H9 (cell line): ENCODE measurements at regions not wholly inside any gene's neighbourhood (a gene's known extent, or its start where the extent isn't known, plus 50 kb on each side); places are given as distances from the start of the nearest gene placed in this dataset.

Experiments
- DNase-seq: peaks from one replicate; pipeline ENCODE4 v3.0.0-alpha.2; 2017
- H2AFZ ChIP-seq: one replicate; pipeline ENCODE4 v1.6.1; 2013; ENCODE audit warnings: mild to moderate bottlenecking, low read length, control low read depth, moderate library complexity
- H2AK5ac ChIP-seq: 2 replicates; pipeline ENCODE4 v1.6.1; 2013; ENCODE audit warnings: low read length, control low read depth, mixed read lengths; ENCODE audit not compliant: insufficient read length
- H2BK120ac ChIP-seq: one replicate; pipeline ENCODE4 v1.6.1; 2013; ENCODE audit warnings: low read depth, mild to moderate bottlenecking, low read length, control low read depth, inconsistent platforms; ENCODE audit not compliant: poor library complexity, severe bottlenecking
- H2BK12ac ChIP-seq: 2 replicates; pipeline ENCODE4 v1.6.1; 2013; ENCODE audit warnings: low read length, control low read depth, mixed read lengths, low read depth; ENCODE audit not compliant: insufficient read length
- H2BK15ac ChIP-seq: 2 replicates; pipeline ENCODE4 v1.6.1; 2013; ENCODE audit warnings: low read depth, low read length, control low read depth
- H2BK20ac ChIP-seq: one replicate; pipeline ENCODE4 v1.6.1; 2013; ENCODE audit warnings: low read depth, mild to moderate bottlenecking, low read length, control low read depth, inconsistent platforms; ENCODE audit not compliant: poor library complexity, severe bottlenecking
- H2BK5ac ChIP-seq: 2 replicates; pipeline ENCODE4 v1.6.1; 2013; ENCODE audit warnings: low read length, control low read depth, mixed read lengths; ENCODE audit not compliant: insufficient read length
- H3K14ac ChIP-seq: 2 replicates; pipeline ENCODE4 v1.6.1; 2013; ENCODE audit warnings: low read length, control low read depth; ENCODE audit not compliant: insufficient read depth
- H3K18ac ChIP-seq: 2 replicates; pipeline ENCODE4 v1.6.1; 2013; ENCODE audit warnings: low read depth, mild to moderate bottlenecking, mixed read lengths, low read length, control low read depth; ENCODE audit not compliant: insufficient read length
- H3K23ac ChIP-seq: 2 replicates; pipeline ENCODE4 v1.6.1; 2013; ENCODE audit warnings: low read length, control low read depth, mixed read lengths, low read depth; ENCODE audit not compliant: insufficient read length
- H3K23me2 ChIP-seq: 2 replicates; pipeline ENCODE4 v1.6.1; 2013; ENCODE audit warnings: low read depth, mild to moderate bottlenecking, mixed read lengths, low read length, control low read depth; ENCODE audit not compliant: insufficient read length, poor library complexity, severe bottlenecking
- H3K27ac ChIP-seq: 2 replicates; pipeline ENCODE4 v1.5.1; 2013; ENCODE audit warnings: low read length, control low read depth, mixed read lengths, low read depth; ENCODE audit not compliant: insufficient read length
- H3K27me3 ChIP-seq: 2 replicates; pipeline ENCODE4 v1.6.1; 2013; ENCODE audit warnings: low read length, control low read depth, inconsistent platforms; ENCODE audit not compliant: insufficient read depth
- H3K4ac ChIP-seq: 2 replicates; pipeline ENCODE4 v1.6.1; 2013; ENCODE audit warnings: low read depth, mild to moderate bottlenecking, control low read depth, inconsistent platforms, low read length, moderate library complexity
- H3K4me1 ChIP-seq: 2 replicates; pipeline ENCODE4 v1.6.1; 2013; ENCODE audit warnings: low read length, control low read depth, inconsistent platforms; ENCODE audit not compliant: insufficient read depth
- H3K4me2 ChIP-seq: 2 replicates; pipeline ENCODE4 v1.6.1; 2013; ENCODE audit warnings: low read length, control low read depth, mixed read lengths; ENCODE audit not compliant: insufficient read length, insufficient read depth
- H3K56ac ChIP-seq: 2 replicates; pipeline ENCODE4 v1.6.1; 2013; ENCODE audit warnings: low read depth, mild to moderate bottlenecking, mixed read lengths, low read length, control low read depth; ENCODE audit not compliant: insufficient read length
- H3K79me1 ChIP-seq: 2 replicates; pipeline ENCODE4 v1.6.1; 2013; ENCODE audit warnings: low read depth, mild to moderate bottlenecking, moderate library complexity, low read length, control low read depth, inconsistent platforms; ENCODE audit not compliant: insufficient read depth, poor library complexity, severe bottlenecking
- H3K79me2 ChIP-seq: 2 replicates; pipeline ENCODE4 v1.6.1; 2013; ENCODE audit warnings: low read length, control low read depth, inconsistent platforms; ENCODE audit not compliant: insufficient read depth
- H3K9ac ChIP-seq: 2 replicates; pipeline ENCODE4 v1.6.1; 2013; ENCODE audit warnings: low read length, control low read depth, mixed read lengths; ENCODE audit not compliant: insufficient read length; ENCODE audit errors: extremely low read depth
- H3K9me3 ChIP-seq: one replicate; pipeline ENCODE4 v1.6.1; 2013; ENCODE audit warnings: low read depth, low read length, inconsistent platforms; ENCODE audit not compliant: control insufficient read depth
- H3T11ph ChIP-seq: one replicate; pipeline ENCODE4 v1.6.1; 2013; ENCODE audit warnings: mild to moderate bottlenecking, low read length, control low read depth, inconsistent platforms
- H4K20me1 ChIP-seq: one replicate; pipeline ENCODE4 v1.6.1; 2013; ENCODE audit not compliant: control insufficient read depth, insufficient read length, insufficient read depth
- H4K5ac ChIP-seq: 2 replicates; pipeline ENCODE4 v1.6.1; 2013; ENCODE audit warnings: low read depth, mild to moderate bottlenecking, mixed read lengths, low read length, control low read depth; ENCODE audit not compliant: insufficient read length
- H4K8ac ChIP-seq: replicated peaks from 2 replicates; pipeline ENCODE4 v1.6.1; 2013; ENCODE audit warnings: low read length, control low read depth, mixed read lengths, low read depth; ENCODE audit not compliant: insufficient read length
- H4K91ac ChIP-seq: 2 replicates; pipeline ENCODE4 v1.6.1; 2013; ENCODE audit warnings: low read depth, mild to moderate bottlenecking, moderate library complexity, mixed read lengths, low read length, control low read depth; ENCODE audit not compliant: insufficient read length
- H3K27ac Mint-ChIP-seq, 3 experiments: 2 replicates in 2 of 3; 3 replicates in 1 of 3; pipeline ENCODE4 v1.8.0; 2020 to 2021; ENCODE audit warnings: mixed read lengths in 3 of 3, mild to moderate bottlenecking in 1 of 3, moderate library complexity in 1 of 3
- H3K27me3 Mint-ChIP-seq: 2 replicates; pipeline ENCODE4 v1.8.0; 2021; ENCODE audit warnings: low read depth, mild to moderate bottlenecking, moderate library complexity, mixed read lengths
- H3K36me3 Mint-ChIP-seq, 3 experiments: 2 replicates in 2 of 3; 3 replicates in 1 of 3; pipeline ENCODE4 v1.8.0; 2020 to 2021; ENCODE audit warnings: low read depth in 3 of 3, mixed read lengths in 3 of 3; ENCODE audit not compliant: insufficient read depth in 1 of 3
- H3K4me1 Mint-ChIP-seq, 2 experiments: 2 replicates each; pipeline ENCODE4 v1.8.0; 2020; ENCODE audit warnings: mixed read lengths in 2 of 2
- H3K4me3 Mint-ChIP-seq, 2 experiments: 2 replicates in 1 of 2; 3 replicates in 1 of 2; pipeline ENCODE4 v1.8.0; 2020 to 2021; ENCODE audit warnings: mild to moderate bottlenecking in 2 of 2, mixed read lengths in 2 of 2, moderate library complexity in 1 of 2
- H3K9me3 Mint-ChIP-seq, 2 experiments: 2 replicates in 1 of 2; 3 replicates in 1 of 2; pipeline ENCODE4 v1.8.0; 2020; ENCODE audit warnings: mild to moderate bottlenecking in 2 of 2, mixed read lengths in 2 of 2, moderate library complexity in 1 of 2
- CTCF ChIP-seq: fragments of 200-600 bp; sonication (generic); conservative IDR thresholded peaks from 3 replicates; pipeline ENCODE4 v1.8.0; 2021; ENCODE audit warnings: antibody characterized with exemption, mild to moderate bottlenecking
- WGBS: extraction: QIAGEN DNeasy Blood & Tissue Kit; methylation state at CpG from one replicate; pipeline ENCODE4 v1.1.7; 2013; ENCODE audit warnings: missing lambda C conversion rate, low lambda C conversion rate, mixed read lengths; ENCODE audit not compliant: insufficient read length; ENCODE audit errors: extremely low coverage; 5-methylcytosine and 5-hydroxymethylcytosine counted together

GRCh38 chr7:125074141-125074540 lies 144.5 kb upstream of the POT1 start:
- no peaks in the 10 kb centered on the region for H3K79me2 ChIP-seq
- TF ChIP-seq CTCF: no peak
- no peak overlapping the region for H2AK5ac ChIP-seq
- no peak overlapping the region for H3T11ph ChIP-seq
- WGBS: no CpG with 5 or more reads among the region's 3 CpGs
- no peak overlapping the region for H3K23ac ChIP-seq
- no peak overlapping the region for H3K4me2 ChIP-seq
- no peak overlapping the region for H3K56ac ChIP-seq
- no peak overlapping the region for H2AFZ ChIP-seq
- no peak overlapping the region for H2BK15ac ChIP-seq
- no peaks in the 10 kb centered on the region for H3K79me1 ChIP-seq
- no peak overlapping the region for H2BK20ac ChIP-seq
- H4K5ac ChIP-seq: no peak overlapping the region
- no peaks in the 10 kb centered on the region for H3K9me3 ChIP-seq
- Mint-ChIP-seq H3K27me3 (no peaks in the 10 kb centered on the region), H3K27ac (no peak overlapping the region), H3K4me1 (no peaks in the 10 kb centered on the region), H3K4me3 (no peak overlapping the region), H3K36me3 (peaks cover 0 to 2% (median 0%) of the 10 kb centered on the region in 3 experiments; a peak in 2 of 7 replicates), H3K9me3 (peaks cover 0 to 8% of the 10 kb centered on the region in 2 experiments; a peak in 3 of 5 replicates)
- no peak overlapping the region for H2BK120ac ChIP-seq
- no peak overlapping the region for H3K4ac ChIP-seq
- H2BK12ac ChIP-seq: no peak overlapping the region
- no peak overlapping the region for H3K9ac ChIP-seq
- H3K23me2 ChIP-seq: no peaks in the 10 kb centered on the region
- H3K14ac ChIP-seq: no peak overlapping the region
- no peak for DNase-seq
- no peak overlapping the region for H2BK5ac ChIP-seq
- H3K18ac ChIP-seq: no peak overlapping the region
- H3K4me1 ChIP-seq: no peaks in the 10 kb centered on the region
- no peaks in the 10 kb centered on the region for H3K27me3 ChIP-seq
- H4K91ac ChIP-seq: no peak overlapping the region
- no peak overlapping the region for H4K8ac ChIP-seq
- H3K27ac ChIP-seq: no peak overlapping the region
- no peaks in the 10 kb centered on the region for H4K20me1 ChIP-seq
